ENCODE measurements at regions not wholly inside any gene's neighbourhood (a gene's known extent, or its start where the extent isn't known, plus 50 kb on each side); places are given as distances from the start of the nearest gene placed in this dataset.

DNA sequence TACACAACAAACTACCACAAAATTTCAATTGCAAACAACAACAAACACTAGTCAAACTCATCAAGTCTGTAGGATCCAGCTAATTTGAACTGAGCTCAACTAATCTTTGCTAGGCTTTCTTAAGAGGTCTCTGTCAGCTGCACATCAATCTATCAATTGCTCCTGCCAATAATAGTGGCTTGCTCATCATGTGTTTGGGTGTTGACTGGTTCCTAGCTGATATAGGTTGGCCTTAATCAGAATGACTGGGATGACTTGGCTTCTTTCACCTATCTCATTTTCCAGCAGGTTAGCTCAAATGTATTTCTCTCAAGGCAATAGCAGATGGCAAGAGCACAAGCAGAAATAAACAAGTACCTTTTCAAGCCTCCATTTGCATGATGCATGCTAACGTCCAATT is 370.3 kb upstream of the NFE2L3 start:
- TF ChIP-seq CTCF (conservative IDR thresholded peaks at IDR 0.05; ENCODE audit: low read depth, low read length) (no peak), EZH2 (IDR thresholded peaks at IDR 0.05; ENCODE audit: borderline replicate concordance, low read depth, low read length, poor library complexity, severe bottlenecking) (no peak)
